Ectodermal cell (in vitro differentiated cells): ENCODE measurements at regions not wholly inside any gene's neighbourhood (a gene's known extent, or its start where the extent isn't known, plus 50 kb on each side); places are given as distances from the start of the nearest gene placed in this dataset.

Experiments
- H3K27ac ChIP-seq: 2 replicates; pipeline ENCODE4 v1.7.0; 2013; ENCODE audit warnings: mild to moderate bottlenecking, low read depth, low read length; ENCODE audit not compliant: insufficient read depth, poor library complexity, severe bottlenecking
- H3K27me3 ChIP-seq: 2 replicates; pipeline ENCODE4 v1.7.0; 2013; ENCODE audit warnings: mild to moderate bottlenecking, low read length; ENCODE audit not compliant: insufficient read depth, control insufficient read depth, poor library complexity, severe bottlenecking
- H3K36me3 ChIP-seq: one replicate; pipeline ENCODE4 v1.7.0; 2013; ENCODE audit warnings: low read length; ENCODE audit not compliant: control insufficient read depth, insufficient read depth
- H3K4me1 ChIP-seq: one replicate; pipeline ENCODE4 v1.7.0; 2013; ENCODE audit warnings: low read length; ENCODE audit not compliant: control insufficient read depth, insufficient read depth
- H3K4me3 ChIP-seq: 2 replicates; pipeline ENCODE4 v1.7.0; 2013; ENCODE audit warnings: low read depth, low read length, control low read depth; ENCODE audit not compliant: insufficient read depth
- H3K9me3 ChIP-seq: 2 replicates; pipeline ENCODE4 v1.7.0; 2013; ENCODE audit warnings: mild to moderate bottlenecking, low read length, moderate library complexity; ENCODE audit not compliant: control insufficient read depth
- WGBS, 2 experiments: methylation state at CpG; one replicate each; pipeline ENCODE4 v1.1.7; 2013; ENCODE audit warnings: missing lambda C conversion rate in 2 of 2; 5-methylcytosine and 5-hydroxymethylcytosine counted together

DNA sequence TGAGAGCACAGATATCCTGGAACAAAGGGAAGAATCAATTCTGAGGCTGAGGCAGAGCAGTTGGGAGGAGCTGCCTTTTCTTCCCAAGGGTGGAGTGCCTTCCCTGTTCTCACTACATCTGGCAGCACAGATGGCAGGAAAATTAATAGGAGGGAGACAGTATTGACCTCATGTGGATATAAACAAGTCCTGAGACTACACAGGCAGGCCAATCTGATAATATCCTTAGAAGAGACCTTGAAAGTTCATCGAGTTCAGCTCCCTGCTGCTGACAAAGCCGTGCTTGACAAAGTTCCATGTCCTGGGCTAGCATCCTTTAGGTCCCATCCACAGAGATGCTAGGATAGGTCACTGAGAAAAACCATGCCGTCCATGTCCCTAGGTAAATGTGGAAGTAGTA, 1451.5 kb downstream of the EFNB2 start:
- Histone ChIP-seq H3K27ac (no peak overlapping the region), H3K4me3 (no peak overlapping the region), H3K9me3 (no peaks in the 10 kb centered on the region), H3K36me3 (no peaks in the 10 kb centered on the region), H3K4me1 (no peaks in the 10 kb centered on the region), H3K27me3 (no peaks in the 10 kb centered on the region)
- WGBS, 2 experiments: 96 to 98% methylated on average over 3 of the region's 3 CpGs

GRCh38 chr13:105074755-105075154, 1460.7 kb downstream of the EFNB2 start:
- Histone ChIP-seq H3K27me3 (no peaks in the 10 kb centered on the region), H3K9me3 (no peaks in the 10 kb centered on the region), H3K4me1 (no peaks in the 10 kb centered on the region), H3K4me3 (no peak overlapping the region), H3K27ac (no peak overlapping the region), H3K36me3 (no peaks in the 10 kb centered on the region)
- WGBS, 2 experiments: 94% methylated on average over 2 of the region's 2 CpGs; no CpG with 5 or more reads in 1 of the 2 experiments

- H3K27me3 ChIP-seq: no peaks in the 10 kb centered on the region
- 92 to 97% methylated on average over 13 of the region's 13 CpGs for WGBS, 2 experiments
- no peaks in the 10 kb centered on the region for H3K4me1 ChIP-seq
- H3K4me3 ChIP-seq: no peak overlapping the region
- no peaks in the 10 kb centered on the region for H3K9me3 ChIP-seq
- no peaks in the 10 kb centered on the region for H3K36me3 ChIP-seq
- no peak overlapping the region for H3K27ac ChIP-seq
Measured at GRCh38 chr13:105073041-105073440, 1462.4 kb downstream of the EFNB2 start.

DNA sequence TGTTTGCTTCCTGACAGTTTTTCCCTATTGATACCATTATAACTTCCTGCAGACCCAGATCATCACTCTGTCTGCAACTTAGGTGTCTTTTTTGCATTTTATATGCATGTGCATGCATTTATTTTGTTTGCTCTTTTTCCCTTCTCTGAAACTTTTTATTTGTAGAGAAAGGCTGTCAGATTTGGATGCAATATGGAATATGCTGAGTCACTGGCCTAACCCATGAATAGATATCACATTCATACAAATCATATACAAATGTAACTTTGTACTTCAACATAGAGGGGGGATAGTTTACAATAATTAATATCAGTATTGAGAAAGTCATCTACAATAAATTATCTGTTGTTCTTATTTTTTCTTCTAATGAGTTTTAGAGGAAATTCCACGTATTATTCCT, 1465.0 kb downstream of the EFNB2 start:
- Histone ChIP-seq H3K9me3 (no peaks in the 10 kb centered on the region), H3K4me3 (no peak overlapping the region), H3K27ac (no peak overlapping the region), H3K36me3 (no peaks in the 10 kb centered on the region), H3K27me3 (no peaks in the 10 kb centered on the region), H3K4me1 (no peaks in the 10 kb centered on the region)
- WGBS, 2 experiments: no CpG with 5 or more reads among the region's 1 CpG

- Histone ChIP-seq H3K4me3 (no peak overlapping the region), H3K36me3 (no peaks in the 10 kb centered on the region), H3K27me3 (no peaks in the 10 kb centered on the region), H3K4me1 (no peaks in the 10 kb centered on the region), H3K9me3 (no peaks in the 10 kb centered on the region), H3K27ac (no peak overlapping the region)
Measured at GRCh38 chr13:105069106-105069505, 1466.4 kb downstream of the EFNB2 start.

GRCh38 chr13:105063676-105064075, 1471.8 kb downstream of the EFNB2 start:
- no peaks in the 10 kb centered on the region for H3K9me3 ChIP-seq
- H3K4me1 ChIP-seq: no peaks in the 10 kb centered on the region
- WGBS, 2 experiments: 91 to 92% methylated on average over 4 to 5 of the region's 5 CpGs
- no peak overlapping the region for H3K4me3 ChIP-seq
- H3K36me3 ChIP-seq: no peaks in the 10 kb centered on the region
- no peak overlapping the region for H3K27ac ChIP-seq
- no peaks in the 10 kb centered on the region for H3K27me3 ChIP-seq

- Histone ChIP-seq H3K27ac (no peak overlapping the region), H3K4me1 (no peaks in the 10 kb centered on the region), H3K36me3 (no peaks in the 10 kb centered on the region), H3K9me3 (no peaks in the 10 kb centered on the region), H3K27me3 (no peaks in the 10 kb centered on the region), H3K4me3 (no peak overlapping the region)
- WGBS, 2 experiments: 82 to 84% methylated on average over 4 to 7 of the region's 7 CpGs
Measured at GRCh38 chr13:105059786-105060185, 1475.7 kb downstream of the EFNB2 start.

GRCh38 chr13:105058517-105058916, 1476.9 kb downstream of the EFNB2 start:
- Histone ChIP-seq H3K4me1 (no peaks in the 10 kb centered on the region), H3K27me3 (no peaks in the 10 kb centered on the region), H3K9me3 (no peaks in the 10 kb centered on the region), H3K36me3 (no peaks in the 10 kb centered on the region), H3K4me3 (no peak overlapping the region), H3K27ac (no peak overlapping the region)
- WGBS, 2 experiments: 92 to 93% methylated on average over 2 of the region's 2 CpGs

GRCh38 chr13:105052711-105053110, 1482.8 kb downstream of the EFNB2 start:
- Histone ChIP-seq H3K4me3 (no peak overlapping the region), H3K27me3 (no peaks in the 10 kb centered on the region), H3K9me3 (no peaks in the 10 kb centered on the region), H3K36me3 (no peaks in the 10 kb centered on the region), H3K27ac (no peak overlapping the region), H3K4me1 (no peaks in the 10 kb centered on the region)
- 78 to 92% methylated on average over 3 to 4 of the region's 4 CpGs for WGBS, 2 experiments

DNA sequence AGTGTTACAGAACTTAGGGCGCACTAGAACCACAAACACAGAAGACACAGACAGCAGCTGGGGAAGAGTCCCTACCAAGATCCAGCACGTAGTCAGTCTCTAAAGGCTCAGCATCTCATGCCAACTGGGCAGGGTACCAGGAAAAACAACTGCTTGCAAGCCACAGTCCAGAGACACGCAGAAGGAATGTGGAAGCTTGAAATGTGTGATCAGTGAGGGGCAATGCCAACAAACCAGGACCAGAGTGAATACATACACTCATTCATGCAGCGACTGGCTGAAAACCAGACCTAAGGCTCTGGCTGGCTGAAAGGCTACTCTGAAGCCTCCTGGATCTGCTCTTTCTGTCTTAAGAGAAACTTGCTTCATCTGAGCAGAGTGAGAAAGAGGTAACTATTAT, 1484.8 kb downstream of the EFNB2 start:
- no peaks in the 10 kb centered on the region for H3K27me3 ChIP-seq
- WGBS, 2 experiments: 94% methylated on average over 4 of the region's 4 CpGs
- H3K4me3 ChIP-seq: no peak overlapping the region
- no peaks in the 10 kb centered on the region for H3K4me1 ChIP-seq
- H3K36me3 ChIP-seq: no peaks in the 10 kb centered on the region
- H3K27ac ChIP-seq: no peak overlapping the region
- H3K9me3 ChIP-seq: no peaks in the 10 kb centered on the region

DNA sequence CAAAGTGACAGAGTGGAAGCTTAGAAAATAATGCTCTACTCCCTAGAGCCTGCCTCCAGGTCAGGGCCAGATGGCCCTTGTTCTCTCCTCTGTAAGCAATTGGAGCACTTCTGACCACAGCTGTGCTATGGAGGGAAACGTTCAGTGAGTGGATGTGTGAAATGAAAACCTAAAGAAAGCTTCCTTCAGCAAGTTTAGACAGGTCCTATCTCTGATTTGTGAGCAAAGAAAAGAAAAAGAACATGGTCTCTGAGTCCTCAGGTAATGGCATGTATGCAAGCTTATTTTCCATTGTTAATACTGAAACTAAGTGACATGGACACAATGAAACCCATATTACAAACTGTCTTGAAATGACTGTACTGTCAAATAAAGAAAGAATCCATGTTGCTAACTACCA, 1486.8 kb downstream of the EFNB2 start:
- Histone ChIP-seq H3K27ac (no peak overlapping the region), H3K9me3 (no peaks in the 10 kb centered on the region), H3K4me1 (no peaks in the 10 kb centered on the region), H3K36me3 (no peaks in the 10 kb centered on the region), H3K27me3 (no peaks in the 10 kb centered on the region), H3K4me3 (no peak overlapping the region)
- WGBS, 2 experiments: 83 to 84% methylated on average over 1 of the region's 1 CpG
